GM19239 (cell line): ENCODE measurements at regions not wholly inside any gene's neighbourhood (a gene's known extent, or its start where the extent isn't known, plus 50 kb on each side); places are given as distances from the start of the nearest gene placed in this dataset.

Source experiments
- DNase-seq: peaks from one replicate; pipeline ENCODE4 v3.0.0; 2011; ENCODE audit warnings: low spot score; ENCODE audit not compliant: insufficient read length
- FAIRE-seq: peaks from 2 replicates; lab custom pipeline; 2011; peaks lifted over from hg19 to GRCh38; lab: Jason Lieb, UNC

DNA sequence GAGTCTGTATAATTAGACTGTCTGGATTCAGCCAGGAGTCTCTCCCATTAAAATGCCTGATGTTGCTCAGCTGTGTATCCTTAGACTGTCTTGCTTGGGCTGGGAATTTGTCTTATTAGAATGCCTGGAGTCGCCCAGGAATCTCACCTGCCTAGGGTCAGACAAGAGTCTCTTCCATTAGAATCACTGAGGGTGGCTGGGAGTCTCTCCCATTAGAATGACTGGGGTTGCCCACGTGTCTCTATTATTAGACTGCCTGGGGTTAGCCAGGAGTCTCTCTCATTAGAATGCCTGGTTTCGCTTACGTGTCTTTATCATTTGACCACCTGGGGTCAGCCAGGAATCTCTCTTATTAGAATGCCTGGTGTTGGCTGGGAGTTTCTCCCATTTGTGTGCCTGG is 1450.0 kb downstream of the UQCRFS1 start:
- no peak for FAIRE-seq
- DNase-seq = no peak

DNA sequence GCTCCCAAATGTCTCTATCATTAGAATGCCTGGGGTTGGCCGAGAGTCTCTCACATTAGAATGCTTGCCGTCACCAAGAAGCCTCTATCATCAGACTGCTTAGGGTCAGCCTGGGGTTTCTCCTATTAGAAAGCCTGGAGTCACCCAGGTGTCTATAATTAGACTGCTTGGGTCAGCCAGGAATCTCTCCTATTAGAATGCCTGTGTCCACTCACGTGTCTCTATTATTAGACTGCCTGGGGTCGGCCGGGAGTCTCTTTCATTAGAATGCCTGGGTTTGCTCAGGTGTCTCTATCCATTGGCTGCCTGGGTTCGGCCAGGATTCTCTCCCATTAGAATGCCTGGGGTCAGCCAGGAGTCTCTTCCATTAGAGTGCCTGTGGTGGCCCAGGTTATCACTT is 1453.1 kb downstream of the UQCRFS1 start:
- FAIRE-seq = no peak
- no peak for DNase-seq

DNA sequence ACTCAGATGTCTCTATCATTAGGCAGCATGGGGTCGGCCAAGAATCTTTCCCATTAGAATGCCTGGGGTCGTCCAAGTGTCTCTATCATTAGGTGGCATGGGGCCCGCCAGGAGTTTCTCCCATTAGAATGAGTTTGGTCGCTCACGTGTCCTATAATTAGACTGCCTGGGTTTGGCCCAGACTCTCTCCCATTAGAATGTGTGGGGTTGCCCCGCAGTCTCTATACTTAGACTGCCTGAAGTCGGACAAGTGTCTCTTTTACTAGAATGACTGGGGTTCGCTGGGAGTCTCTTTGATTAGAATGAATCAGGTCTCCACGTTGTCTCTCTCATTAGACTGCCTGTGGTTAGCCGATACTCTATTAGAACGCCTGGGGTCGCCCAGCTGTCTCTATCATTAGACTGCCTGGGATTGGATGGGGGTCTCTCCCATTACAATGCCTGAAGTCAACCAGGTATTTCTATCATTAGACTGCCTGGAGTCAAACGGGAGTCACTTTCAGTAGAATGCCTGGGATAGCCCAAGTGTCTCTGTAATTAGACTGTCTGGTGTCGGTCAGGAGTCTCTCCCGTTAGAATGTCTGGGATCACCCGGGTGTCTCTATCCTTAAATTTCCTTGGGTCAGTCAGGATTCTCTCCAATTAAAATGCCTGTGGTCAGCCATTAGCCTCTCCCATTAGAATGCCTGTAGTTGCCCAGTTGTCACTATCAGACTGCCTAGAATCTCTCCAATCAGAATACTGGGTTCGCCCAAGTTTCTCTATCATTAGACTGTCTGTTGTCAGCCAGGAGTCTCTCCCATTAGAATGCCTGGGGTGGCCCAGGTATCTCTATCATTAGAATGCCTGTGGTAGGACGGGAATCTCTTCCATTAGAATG is 1454.1 kb downstream of the UQCRFS1 start:
- no peak for FAIRE-seq

GRCh38 chr19:27754700-27755099 is 1458.3 kb downstream of the UQCRFS1 start:
- FAIRE-seq = no peak
- DNase-seq = no peak

More for the DNA sequence above, 1454.1 kb downstream of the UQCRFS1 start:
- no peak for DNase-seq

- FAIRE-seq (no peak), DNase-seq (no peak)
These were observed 1459.3 kb downstream of the UQCRFS1 start for GRCh38 chr19:27753622-27754021.

- DNase-seq = no peak
- FAIRE-seq = no peak
These were observed 1460.3 kb downstream of the UQCRFS1 start for GRCh38 chr19:27752530-27753184.

DNA sequence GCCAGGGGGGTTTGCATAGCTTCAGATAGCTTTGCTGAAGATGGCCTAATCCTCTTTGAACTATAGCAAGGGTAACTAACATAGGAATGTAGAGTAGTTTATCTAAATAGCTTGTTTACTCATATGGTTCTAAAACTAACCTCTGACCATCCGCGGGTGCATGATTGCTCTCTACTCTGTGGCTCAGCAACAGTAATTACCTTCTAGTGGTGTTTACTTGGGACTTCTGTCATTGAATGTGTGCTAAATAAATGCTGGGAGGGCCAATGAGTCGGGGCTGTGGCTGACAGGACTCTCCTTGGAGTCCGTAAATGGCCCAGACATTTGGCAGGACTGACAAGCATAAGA is 1461.9 kb downstream of the UQCRFS1 start:
- no peak for DNase-seq
- no peak for FAIRE-seq

- DNase-seq (no peak), FAIRE-seq (no peak)
These were observed 1462.4 kb downstream of the UQCRFS1 start for GRCh38 chr19:27750391-27751043.

DNA sequence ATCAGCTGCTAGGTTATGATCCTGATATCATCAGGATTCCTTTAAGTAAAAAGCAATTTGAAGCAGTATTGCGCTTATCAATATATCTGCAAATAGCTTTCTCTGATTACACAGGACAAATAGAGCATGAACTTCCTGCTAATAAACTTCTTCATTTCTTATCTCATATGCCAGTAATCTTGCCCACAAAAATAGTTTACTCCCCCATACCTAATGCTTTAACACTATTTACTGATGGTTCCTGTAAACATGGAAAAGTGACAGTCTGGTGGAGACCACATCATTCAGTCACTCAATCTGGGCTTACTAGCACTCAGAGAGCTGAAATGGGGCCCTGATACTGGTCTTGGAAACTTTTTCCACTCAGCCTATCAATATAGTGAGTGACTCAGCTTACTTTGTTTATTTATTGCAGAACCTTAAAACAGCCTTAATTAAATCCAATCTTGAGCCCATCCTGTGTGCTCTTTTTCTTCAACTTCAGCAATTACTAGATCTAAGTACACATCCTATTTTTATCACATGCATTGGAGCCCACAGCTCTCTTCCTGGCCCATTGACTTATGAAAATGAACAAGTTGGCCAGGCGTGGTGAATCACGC is 1464.3 kb downstream of the UQCRFS1 start:
- DNase-seq = no peak
- FAIRE-seq = no peak

DNA sequence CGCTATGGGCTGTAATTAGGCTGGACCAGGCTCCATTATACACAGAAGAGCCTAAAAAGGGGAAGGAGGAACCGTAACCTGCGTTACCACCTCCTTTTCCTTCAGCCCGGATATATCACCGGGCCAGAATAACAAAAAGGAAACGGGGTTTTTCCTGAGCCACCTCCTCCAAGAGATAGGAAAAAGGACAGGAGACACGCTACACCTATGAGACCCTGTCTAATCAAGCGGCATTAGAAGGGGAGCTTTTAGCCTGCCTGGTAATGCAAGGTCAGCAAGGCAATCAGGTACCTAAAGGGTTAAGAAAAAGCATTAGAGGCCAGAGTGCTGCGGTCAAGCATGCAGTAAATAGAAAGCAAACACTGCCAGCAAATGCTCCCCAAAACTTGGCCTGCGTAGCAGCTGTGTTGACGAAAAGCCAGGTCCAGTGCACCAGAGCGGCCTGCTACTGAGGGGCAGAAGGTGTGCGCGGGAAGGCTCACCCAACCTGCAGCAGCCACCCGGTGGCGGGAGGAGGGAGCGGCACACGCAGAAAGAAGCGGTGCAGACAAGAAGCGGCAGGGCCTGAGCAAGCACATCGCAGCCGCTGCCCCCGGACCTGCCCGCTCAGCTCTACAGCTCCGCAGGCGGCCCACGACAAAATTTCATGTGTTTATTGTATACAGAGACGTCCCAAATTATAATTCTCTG is 1466.1 kb downstream of the UQCRFS1 start:
- FAIRE-seq (no peak), DNase-seq (no peak)

DNA sequence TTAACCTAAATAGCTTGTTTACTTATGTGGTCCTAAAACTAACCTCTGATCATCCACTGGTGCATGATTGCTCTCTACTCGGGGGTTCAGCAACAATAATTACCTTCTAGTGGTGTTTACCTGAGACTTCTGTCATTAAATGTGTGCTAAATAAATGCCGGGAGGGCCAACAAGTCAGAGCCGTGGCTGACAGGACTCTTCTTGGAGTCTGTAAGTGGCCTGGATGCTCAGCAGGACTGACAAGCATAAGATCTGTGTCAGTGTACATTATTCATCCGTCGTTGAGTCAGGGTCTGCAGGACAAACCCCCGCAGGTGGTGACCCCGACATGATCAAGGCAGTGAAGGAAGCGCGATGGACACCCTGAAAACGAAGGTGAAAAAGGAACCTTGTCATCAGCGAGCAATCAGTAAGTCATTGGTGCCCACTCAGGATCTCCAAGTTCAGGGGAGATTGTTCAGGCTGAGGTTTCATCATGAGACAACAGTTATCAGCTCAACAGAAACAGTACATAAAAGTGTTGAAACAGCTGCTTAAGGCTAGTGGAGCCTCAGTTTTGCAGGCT is 1466.9 kb downstream of the UQCRFS1 start:
- no peak for FAIRE-seq

GRCh38 chr19:27744926-27745768 is 1467.8 kb downstream of the UQCRFS1 start:
- DNase-seq (no peak), FAIRE-seq (no peak)

More for the DNA sequence above, 1466.9 kb downstream of the UQCRFS1 start:
- no peak for DNase-seq

DNA sequence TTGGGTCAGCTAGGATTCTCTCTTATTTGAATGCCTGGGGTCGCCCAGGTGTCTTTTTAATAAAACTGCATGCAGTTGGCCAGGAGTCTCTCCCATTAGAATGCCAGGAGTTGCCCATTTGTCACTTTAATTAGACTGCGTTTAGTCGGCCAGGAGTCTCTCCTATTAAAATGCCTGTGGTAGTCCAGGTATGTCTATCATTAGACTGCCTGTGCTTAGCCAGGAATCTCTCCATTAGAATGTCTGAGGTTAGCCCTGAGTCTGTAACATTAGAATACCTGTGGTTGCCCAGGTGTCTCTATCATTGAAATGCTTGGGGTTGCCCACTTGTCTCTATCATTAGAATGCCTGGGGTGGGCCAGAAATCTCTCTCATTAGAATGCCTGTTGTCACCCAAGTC is 1470.9 kb downstream of the UQCRFS1 start:
- FAIRE-seq = no peak
- DNase-seq = no peak

GRCh38 chr19:27741236-27741635 is 1471.7 kb downstream of the UQCRFS1 start:
- DNase-seq = no peak
- FAIRE-seq = no peak

- no peak for DNase-seq
- no peak for FAIRE-seq
These were observed 1472.6 kb downstream of the UQCRFS1 start for GRCh38 chr19:27740396-27740795.

GRCh38 chr19:27738569-27739193 is 1474.3 kb downstream of the UQCRFS1 start:
- FAIRE-seq (no peak), DNase-seq (no peak)

DNA sequence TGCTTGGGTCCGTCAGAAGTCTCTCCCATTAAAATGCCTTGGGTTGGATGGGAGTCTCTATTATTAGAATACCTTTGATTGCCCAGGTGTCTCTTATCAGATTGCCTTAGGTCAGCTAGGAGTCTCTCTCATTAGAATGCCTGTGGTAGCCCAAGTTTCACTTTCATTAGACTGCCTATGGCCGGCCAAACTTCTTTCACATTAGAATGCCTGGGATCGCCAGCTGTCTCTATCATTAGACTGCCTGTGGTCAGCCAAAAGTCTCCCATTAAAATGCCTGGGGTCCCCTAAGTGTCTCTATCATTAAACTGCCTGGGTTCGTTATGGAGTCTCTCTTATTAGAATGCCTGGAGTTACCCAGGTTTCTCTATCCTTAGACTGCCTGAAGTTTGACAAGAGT is 1476.7 kb downstream of the UQCRFS1 start:
- FAIRE-seq (no peak), DNase-seq (no peak)

- DNase-seq (no peak), FAIRE-seq (no peak)
These were observed 1477.6 kb downstream of the UQCRFS1 start for GRCh38 chr19:27735314-27735713.
